ENCODE measurements at regions not wholly inside any gene's neighbourhood (a gene's known extent, or its start where the extent isn't known, plus 50 kb on each side); places are given as distances from the start of the nearest gene placed in this dataset.
A peak's percentile ranks its signal among the peaks of the same experiment; 100 is the strongest.
"Not testable (repeated sequence)": the region's sequence is repeated elsewhere in the genome, so short reads cannot be mapped to it uniquely, and the experiment has no call there.

DNA sequence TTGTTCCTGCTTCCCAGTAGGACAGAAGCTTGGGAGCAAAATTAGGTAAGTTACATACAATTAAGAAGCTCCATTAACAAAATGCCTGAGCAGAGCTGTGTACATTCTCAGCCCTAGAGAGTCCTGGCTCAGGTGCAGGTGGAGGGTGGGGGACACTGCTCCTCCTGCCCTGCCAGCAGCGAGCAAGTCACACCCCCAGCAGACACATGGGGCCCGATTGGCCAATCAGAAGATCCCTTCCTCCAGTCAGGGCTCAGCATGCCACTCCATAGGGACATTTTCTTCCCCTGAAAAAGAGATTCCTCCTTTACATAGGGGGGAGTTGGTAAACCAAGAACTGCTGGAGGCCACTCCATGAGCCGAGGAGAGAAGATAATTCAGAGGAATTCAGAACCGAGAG, 62.1 kb downstream of the PLXNA1 start:
- CTCF ChIA-PET, result no interaction called here
- intact Hi-C loops (cut with micrococcal nuclease; ENCODE audit: unreplicated experiment), result no loop called here
- Mint-ChIP-seq H3K27ac (ENCODE audit: unreplicated experiment) (no peak overlapping the region), H3K27me3 (ENCODE audit: insufficient read depth, unreplicated experiment) (peaks cover 3% of the 10 kb centered on the region), H3K36me3 (ENCODE audit: insufficient read depth, unreplicated experiment) (peaks cover 13% of the 10 kb centered on the region), H3K4me1 (ENCODE audit: low read depth, unreplicated experiment) (peaks cover 7% of the 10 kb centered on the region), H3K4me3 (ENCODE audit: unreplicated experiment) (no peak overlapping the region), H3K9me3 (ENCODE audit: unreplicated experiment) (peaks cover 21% of the 10 kb centered on the region)
- Histone ChIP-seq H3K9me3 (no peaks in the 10 kb centered on the region; the same call in 1 of the 2 replicates), H3K36me3 (ENCODE audit: control insufficient read depth, insufficient read depth, low read length) (no peaks in the 10 kb centered on the region), H3K27me3 (replicated peaks; ENCODE audit: control insufficient read depth, insufficient read depth, low read length) (no peaks in the 10 kb centered on the region), H3K4me1 (no peaks in the 10 kb centered on the region), H3K4me3 (ENCODE audit: low read depth, low read length) (no peak overlapping the region)
- POLR2A ChIA-PET, result no interaction called here
- peak; percentile 43 to 61 for DNase-seq
- no TSS peak for BruUV-seq (replicated peaks)
- TF ChIP-seq, protein P1, sequence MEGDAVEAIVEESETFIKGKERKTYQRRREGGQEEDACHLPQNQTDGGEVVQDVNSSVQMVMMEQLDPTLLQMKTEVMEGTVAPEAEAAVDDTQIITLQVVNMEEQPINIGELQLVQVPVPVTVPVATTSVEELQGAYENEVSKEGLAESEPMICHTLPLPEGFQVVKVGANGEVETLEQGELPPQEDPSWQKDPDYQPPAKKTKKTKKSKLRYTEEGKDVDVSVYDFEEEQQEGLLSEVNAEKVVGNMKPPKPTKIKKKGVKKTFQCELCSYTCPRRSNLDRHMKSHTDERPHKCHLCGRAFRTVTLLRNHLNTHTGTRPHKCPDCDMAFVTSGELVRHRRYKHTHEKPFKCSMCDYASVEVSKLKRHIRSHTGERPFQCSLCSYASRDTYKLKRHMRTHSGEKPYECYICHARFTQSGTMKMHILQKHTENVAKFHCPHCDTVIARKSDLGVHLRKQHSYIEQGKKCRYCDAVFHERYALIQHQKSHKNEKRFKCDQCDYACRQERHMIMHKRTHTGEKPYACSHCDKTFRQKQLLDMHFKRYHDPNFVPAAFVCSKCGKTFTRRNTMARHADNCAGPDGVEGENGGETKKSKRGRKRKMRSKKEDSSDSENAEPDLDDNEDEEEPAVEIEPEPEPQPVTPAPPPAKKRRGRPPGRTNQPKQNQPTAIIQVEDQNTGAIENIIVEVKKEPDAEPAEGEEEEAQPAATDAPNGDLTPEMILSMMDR (IDR thresholded peaks at IDR 0.05; ENCODE audit: insufficient read depth in 1 of 2, low read depth in 1 of 2, low read length in 1 of 2, severe bottlenecking in 1 of 2, unreplicated experiment in 1 of 2), result no peak

DNA sequence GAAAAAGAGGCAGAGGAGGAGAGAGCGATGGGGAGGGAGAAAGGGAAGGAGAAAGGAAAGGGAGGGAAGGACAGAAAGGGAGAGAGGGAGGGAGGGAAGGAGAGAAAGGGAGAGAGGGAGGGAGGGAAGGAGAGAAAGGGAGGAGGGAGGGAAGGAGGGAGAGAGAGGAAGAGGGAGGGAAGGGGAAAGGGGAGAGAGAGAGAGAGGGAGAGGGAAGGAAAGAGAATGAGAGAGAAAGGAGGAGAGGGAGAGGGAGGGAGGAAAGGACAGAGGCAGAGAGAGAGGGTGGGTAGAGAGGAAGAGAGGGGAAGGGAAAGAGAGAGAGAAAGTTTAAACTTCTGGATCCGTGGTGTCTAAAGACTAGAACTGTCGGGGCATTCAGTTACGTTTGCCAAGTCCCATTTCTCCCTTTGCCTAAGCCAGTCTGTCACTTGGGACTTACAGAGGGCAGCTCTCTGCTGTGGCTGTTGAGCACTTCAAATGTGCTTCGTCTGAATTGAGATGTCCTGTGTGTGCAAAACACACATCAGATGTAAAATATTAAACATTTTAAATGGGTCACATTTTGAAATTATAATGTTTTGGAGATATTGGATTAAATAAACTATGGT, 62.6 kb downstream of the PLXNA1 start:
- no peak for DNase-seq
- H3K27me3 ChIP-seq (replicated peaks; ENCODE audit: control insufficient read depth, insufficient read depth, low read length), result no peaks in the 10 kb centered on the region
- Mint-ChIP-seq H3K36me3 (ENCODE audit: insufficient read depth, unreplicated experiment) (peaks cover 11% of the 10 kb centered on the region), H3K27ac (ENCODE audit: unreplicated experiment) (no peak overlapping the region), H3K4me1 (ENCODE audit: low read depth, unreplicated experiment) (peaks cover 7% of the 10 kb centered on the region), H3K9me3 (ENCODE audit: unreplicated experiment) (peaks cover 25% of the 10 kb centered on the region), H3K4me3 (ENCODE audit: unreplicated experiment) (no peak overlapping the region), H3K27me3 (ENCODE audit: insufficient read depth, unreplicated experiment) (peaks cover 3% of the 10 kb centered on the region)
- no peaks in the 10 kb centered on the region for H3K36me3 ChIP-seq (ENCODE audit: control insufficient read depth, insufficient read depth, low read length)
- intact Hi-C loops (cut with micrococcal nuclease; ENCODE audit: unreplicated experiment), result no loop called here
- CTCF ChIA-PET, result no interaction called here
- H3K4me1 ChIP-seq, result no peaks in the 10 kb centered on the region
- H3K4me3 ChIP-seq (ENCODE audit: low read depth, low read length), result no peak overlapping the region
- BruUV-seq (replicated peaks), result no TSS peak
- TF ChIP-seq, protein P1 (IDR thresholded peaks at IDR 0.05; ENCODE audit: insufficient read depth in 1 of 2, low read depth in 1 of 2, low read length in 1 of 2, severe bottlenecking in 1 of 2, unreplicated experiment in 1 of 2), result no peak
- POLR2A ChIA-PET, result no interaction called here
- no peaks in the 10 kb centered on the region; the same call in 1 of the 2 replicates for H3K9me3 ChIP-seq

DNA sequence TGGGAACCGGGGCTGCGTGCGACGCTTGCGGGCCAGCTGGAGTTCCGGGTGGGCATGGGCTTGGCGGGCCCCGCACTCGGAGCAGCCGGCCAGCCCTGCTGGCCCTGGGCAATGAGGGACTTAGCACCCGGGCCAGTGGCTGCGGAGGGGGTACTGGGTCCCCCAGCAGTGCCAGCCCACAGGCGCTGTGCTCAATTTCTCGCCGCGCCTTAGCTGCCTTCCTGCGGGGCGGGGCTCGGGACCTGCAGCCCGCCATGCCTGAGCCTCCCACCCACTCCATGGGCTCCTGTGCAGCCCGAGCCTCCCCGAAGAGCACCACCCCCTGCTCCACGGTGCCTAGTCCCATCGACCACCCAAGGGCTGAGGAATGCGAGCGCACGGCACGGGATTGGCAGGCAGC, 63.8 kb downstream of the PLXNA1 start:
- H3K4me1 Mint-ChIP-seq (ENCODE audit: low read depth, unreplicated experiment); H3K9me3 ChIP-seq; H3K27me3 Mint-ChIP-seq (ENCODE audit: insufficient read depth, unreplicated experiment); H3K36me3 ChIP-seq (ENCODE audit: control insufficient read depth, insufficient read depth, low read length); DNase-seq; H3K4me3 ChIP-seq (ENCODE audit: low read depth, low read length); H3K4me1 ChIP-seq; H3K36me3 Mint-ChIP-seq (ENCODE audit: insufficient read depth, unreplicated experiment); POLR2A ChIA-PET; CTCF ChIA-PET; H3K27me3 ChIP-seq (replicated peaks; ENCODE audit: control insufficient read depth, insufficient read depth, low read length); BruUV-seq (replicated peaks); H3K4me3 Mint-ChIP-seq (ENCODE audit: unreplicated experiment); H3K27ac Mint-ChIP-seq (ENCODE audit: unreplicated experiment); intact Hi-C loops (cut with micrococcal nuclease; ENCODE audit: unreplicated experiment): not testable (repeated sequence)
- H3K9me3 Mint-ChIP-seq (ENCODE audit: unreplicated experiment), result peaks cover 25% of the 10 kb centered on the region
